HG02884 (cell line): ENCODE measurements at regions not wholly inside any gene's neighbourhood (a gene's known extent, or its start where the extent isn't known, plus 50 kb on each side); places are given as distances from the start of the nearest gene placed in this dataset.
"Not testable (repeated sequence)": the region's sequence is repeated elsewhere in the genome, so short reads cannot be mapped to it uniquely, and the experiment has no call there.

Experiments used
- ATAC-seq: cut with Tn5 transposase; IDR thresholded peaks from one replicate; pipeline ENCODE4 v1.9.1; 2021; ENCODE audit warnings: mild to moderate bottlenecking, moderate library complexity; ENCODE audit not compliant: unreplicated experiment

DNA sequence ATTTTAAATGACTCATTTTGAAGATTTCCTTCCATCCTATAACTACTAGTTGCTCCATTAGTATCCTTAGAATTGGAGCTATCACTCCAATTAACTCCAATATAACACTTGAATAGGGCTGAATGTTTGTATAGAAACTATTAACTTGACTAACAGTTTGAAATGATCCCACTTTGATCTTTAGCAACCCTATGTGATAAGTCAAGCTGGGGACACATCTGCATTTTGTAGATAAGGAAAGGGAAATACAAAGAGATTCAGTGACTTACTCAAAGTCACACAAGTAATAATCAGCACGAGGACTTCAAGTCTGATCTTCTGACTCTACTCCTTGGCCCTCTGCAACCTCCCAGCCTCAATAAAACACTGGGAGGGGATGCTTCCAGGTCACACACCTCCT, 101.1 kb downstream of the TMEM215 start:
- no peak for ATAC-seq

DNA sequence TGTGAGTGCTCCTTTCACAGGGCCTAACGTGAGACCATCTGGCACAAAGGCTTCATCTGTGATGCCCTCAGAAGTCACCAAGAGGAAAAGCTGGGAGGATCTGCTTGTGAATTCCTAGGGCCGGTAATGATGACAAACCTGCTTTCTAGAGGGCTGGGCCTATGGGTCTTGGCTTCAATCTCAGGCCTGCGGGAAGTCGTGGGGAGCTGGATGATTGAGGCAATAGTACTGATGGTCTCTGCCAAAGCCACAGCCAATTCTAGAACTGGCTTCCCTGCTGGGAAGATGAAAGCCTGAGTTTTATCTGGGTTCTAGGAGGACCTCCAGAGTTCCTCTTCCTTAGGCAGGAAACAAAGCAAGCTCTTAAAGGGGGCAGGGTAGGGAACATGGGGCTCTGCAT, 102.7 kb downstream of the TMEM215 start:
- no peak for ATAC-seq

DNA sequence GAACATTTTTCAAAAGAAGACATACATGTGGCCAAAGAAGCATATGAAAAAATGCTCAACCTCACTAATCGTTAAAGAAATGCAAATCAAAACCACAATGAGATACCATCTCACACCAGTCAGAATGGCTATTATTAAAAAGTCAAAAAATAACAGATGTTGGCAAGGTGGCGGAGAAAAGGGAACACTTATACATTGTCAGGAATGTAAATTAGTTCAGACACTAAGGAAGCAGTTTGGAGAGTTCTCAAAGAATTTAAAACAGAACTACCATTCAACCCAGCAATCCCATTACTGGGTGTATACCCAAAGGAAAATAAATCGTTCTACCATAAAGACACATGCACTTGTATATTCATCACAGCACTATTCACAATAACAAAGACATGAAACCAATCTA, 106.9 kb downstream of the APTX start:
- ATAC-seq = not testable (repeated sequence)

GRCh38 chr9:32899181-32899580, 102.2 kb downstream of the APTX start:
- ATAC-seq = no peak

DNA sequence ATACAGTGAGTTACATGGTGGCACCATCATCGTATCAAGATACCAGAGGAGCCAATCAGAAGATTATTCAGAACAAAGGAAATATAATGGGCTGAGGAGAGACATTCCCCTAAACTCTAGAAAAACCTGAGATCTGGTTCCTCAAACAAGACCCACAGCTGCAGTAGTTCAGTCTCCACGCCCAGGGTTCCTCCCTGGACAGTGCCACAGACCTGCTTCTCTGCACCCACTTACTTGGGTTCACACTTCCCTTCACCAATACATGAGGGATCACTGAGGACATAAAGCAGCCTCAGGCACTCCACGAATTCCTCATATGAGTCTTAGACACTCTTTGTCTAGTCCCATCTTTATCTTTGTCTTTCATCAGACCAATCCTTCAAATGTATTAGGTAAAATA, 101.7 kb downstream of the APTX start:
- no peak for ATAC-seq

DNA sequence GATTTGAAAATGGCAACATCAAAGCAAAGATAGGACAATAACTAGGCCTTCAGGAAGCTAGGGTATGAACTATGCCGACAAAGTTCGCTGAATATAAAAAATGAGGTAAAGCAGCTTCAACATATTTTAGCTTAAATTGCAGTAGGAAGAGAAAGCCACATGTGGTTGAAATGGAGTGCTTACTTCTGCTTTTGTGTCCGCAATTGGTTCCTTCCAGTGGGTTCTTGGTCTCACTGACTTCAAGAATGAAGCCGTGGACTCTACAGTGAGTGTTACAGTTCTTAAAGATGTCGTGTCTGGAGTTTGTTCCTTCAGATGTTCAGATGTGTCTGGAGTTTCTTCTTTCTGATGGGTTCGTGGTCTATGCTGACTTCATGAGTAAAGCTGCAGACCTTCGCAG, 95.2 kb downstream of the APTX start:
- ATAC-seq = peak; percentile 94

DNA sequence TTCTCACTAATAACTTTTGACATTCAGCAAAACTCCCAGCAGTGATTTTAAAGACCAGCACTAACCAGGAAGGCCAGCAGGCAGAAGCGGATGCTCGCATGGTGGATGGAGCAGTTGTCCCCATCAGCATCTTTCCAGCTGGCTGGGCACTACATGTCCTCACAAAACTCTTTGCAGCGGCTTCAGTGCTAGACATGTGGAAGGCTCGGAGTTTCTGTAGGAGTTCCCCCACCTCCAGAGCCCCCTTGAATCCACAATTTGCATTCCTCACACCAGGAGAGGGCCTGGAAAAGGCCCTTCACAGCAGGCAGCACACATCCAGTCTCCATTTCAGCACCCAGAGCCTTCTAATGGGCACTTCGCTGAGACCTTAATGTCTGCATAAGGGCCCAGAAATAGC, 85.6 kb downstream of the APTX start:
- no peak for ATAC-seq

GRCh38 chr9:32918628-32919027, 82.8 kb downstream of the APTX start:
- no peak for ATAC-seq
